ENCODE measurements at regions not wholly inside any gene's neighbourhood (a gene's known extent, or its start where the extent isn't known, plus 50 kb on each side); places are given as distances from the start of the nearest gene placed in this dataset.

DNA sequence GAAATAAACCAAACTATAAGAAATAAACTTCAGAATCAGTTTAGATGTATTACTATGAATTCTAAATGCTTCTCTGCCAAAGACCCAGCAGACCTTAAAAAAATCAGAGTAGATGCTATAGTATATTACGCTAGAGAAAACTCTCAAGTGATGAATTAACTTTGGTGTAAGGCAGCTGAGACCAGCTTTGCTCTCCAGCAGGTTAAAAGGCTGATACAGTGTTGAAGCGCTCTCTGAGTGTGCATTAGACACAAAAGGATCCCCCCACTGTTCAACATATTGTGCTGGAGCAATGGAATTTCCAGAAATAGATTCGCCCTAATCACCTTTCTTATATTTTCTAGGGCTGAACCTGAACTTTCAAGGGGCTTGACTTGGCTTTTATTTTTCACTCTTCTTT, 190.0 kb downstream of the EFHB start:
- peak overlapping the region; percentile 12 for H3K27ac Mint-ChIP-seq (ENCODE audit: unreplicated experiment)
- peaks cover 34% of the 10 kb centered on the region for H3K4me1 Mint-ChIP-seq
- H3K27me3 Mint-ChIP-seq (ENCODE audit: low read depth), result no peaks in the 10 kb centered on the region
- TF ChIP-seq, protein P1, sequence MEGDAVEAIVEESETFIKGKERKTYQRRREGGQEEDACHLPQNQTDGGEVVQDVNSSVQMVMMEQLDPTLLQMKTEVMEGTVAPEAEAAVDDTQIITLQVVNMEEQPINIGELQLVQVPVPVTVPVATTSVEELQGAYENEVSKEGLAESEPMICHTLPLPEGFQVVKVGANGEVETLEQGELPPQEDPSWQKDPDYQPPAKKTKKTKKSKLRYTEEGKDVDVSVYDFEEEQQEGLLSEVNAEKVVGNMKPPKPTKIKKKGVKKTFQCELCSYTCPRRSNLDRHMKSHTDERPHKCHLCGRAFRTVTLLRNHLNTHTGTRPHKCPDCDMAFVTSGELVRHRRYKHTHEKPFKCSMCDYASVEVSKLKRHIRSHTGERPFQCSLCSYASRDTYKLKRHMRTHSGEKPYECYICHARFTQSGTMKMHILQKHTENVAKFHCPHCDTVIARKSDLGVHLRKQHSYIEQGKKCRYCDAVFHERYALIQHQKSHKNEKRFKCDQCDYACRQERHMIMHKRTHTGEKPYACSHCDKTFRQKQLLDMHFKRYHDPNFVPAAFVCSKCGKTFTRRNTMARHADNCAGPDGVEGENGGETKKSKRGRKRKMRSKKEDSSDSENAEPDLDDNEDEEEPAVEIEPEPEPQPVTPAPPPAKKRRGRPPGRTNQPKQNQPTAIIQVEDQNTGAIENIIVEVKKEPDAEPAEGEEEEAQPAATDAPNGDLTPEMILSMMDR (conservative IDR thresholded peaks at IDR 0.05), result no peak
- H3K36me3 Mint-ChIP-seq (ENCODE audit: low read depth), result no peaks in the 10 kb centered on the region
- no peak for DNase-seq (ENCODE audit: low read depth, low spot score)
- H3K9me3 Mint-ChIP-seq, result no peaks in the 10 kb centered on the region
- no peak overlapping the region for H3K4me3 Mint-ChIP-seq

DNA sequence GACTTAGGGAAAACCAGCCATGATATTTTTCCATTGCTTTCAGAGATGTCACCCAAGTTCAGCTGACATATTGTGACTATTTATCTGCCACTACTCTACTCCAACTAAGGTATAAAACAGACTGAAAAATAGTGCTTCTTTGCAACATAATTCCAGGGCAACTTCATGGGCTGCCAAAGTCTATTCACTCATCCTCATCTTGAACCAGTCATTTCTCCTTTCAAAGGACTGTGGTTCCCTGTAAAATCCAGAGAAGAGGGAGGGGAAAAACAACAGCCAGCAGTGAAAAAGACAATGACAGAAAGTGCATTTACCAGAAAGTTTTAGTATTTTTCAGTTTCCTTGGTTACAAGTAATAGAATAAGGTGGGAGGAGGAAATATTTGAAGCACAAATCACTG, 191.1 kb downstream of the EFHB start:
- Mint-ChIP-seq H3K9me3 (no peaks in the 10 kb centered on the region), H3K4me1 (peaks cover 39% of the 10 kb centered on the region), H3K27ac (ENCODE audit: unreplicated experiment) (peak overlapping the region; percentile 8), H3K4me3 (no peak overlapping the region), H3K27me3 (ENCODE audit: low read depth) (no peaks in the 10 kb centered on the region), H3K36me3 (ENCODE audit: low read depth) (no peaks in the 10 kb centered on the region)
- TF ChIP-seq, protein P1 (conservative IDR thresholded peaks at IDR 0.05), result no peak
- DNase-seq (ENCODE audit: low read depth, low spot score), result no peak

DNA sequence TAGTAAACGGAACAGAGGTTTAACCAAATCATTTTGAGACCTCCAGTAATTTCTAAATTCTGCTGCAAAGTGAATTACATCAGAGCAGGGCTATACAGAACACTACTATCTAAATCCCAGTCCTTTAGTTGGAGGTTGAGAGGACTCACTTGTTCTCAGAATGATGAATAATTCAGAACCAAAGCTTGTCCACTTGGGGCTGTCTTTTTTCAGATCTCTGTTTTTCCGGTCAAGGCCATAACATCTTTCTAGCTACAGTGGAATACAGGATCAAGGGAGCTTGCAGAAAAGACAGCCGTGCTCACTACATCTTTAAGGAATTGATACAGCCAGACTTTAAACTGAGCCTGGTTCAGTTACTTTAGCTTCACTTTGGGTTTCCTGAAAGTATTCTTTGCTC, 194.5 kb downstream of the EFHB start:
- Mint-ChIP-seq H3K27ac (ENCODE audit: unreplicated experiment) (no peak overlapping the region), H3K4me3 (no peak overlapping the region), H3K4me1 (peaks cover 33% of the 10 kb centered on the region), H3K27me3 (ENCODE audit: low read depth) (no peaks in the 10 kb centered on the region), H3K36me3 (ENCODE audit: low read depth) (no peaks in the 10 kb centered on the region), H3K9me3 (no peaks in the 10 kb centered on the region)
- TF ChIP-seq, protein P1 (conservative IDR thresholded peaks at IDR 0.05), result no peak
- no peak for DNase-seq (ENCODE audit: low read depth, low spot score)

DNA sequence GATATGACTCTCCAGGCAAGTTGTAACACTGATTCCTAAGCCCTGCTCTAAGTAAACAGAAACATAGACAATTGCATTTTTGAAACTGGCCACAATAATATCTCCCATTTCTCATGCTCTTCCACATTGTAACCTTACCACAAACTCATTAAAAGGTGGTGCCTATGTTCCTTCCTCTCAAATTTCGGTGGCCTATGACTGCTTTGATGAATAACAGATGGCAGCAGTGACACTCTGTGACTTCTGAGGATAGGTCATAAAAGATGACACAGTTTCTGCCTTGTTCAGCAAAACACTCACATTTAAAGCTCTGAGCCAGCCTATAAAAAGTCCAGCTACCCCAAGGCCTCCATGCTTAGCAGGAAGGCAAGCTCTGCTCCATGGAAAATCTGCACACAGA, 195.2 kb downstream of the EFHB start:
- H3K36me3 Mint-ChIP-seq (ENCODE audit: low read depth), result no peaks in the 10 kb centered on the region
- no peak for DNase-seq (ENCODE audit: low read depth, low spot score)
- peaks cover 29% of the 10 kb centered on the region for H3K4me1 Mint-ChIP-seq
- no peaks in the 10 kb centered on the region for H3K27me3 Mint-ChIP-seq (ENCODE audit: low read depth)
- no peaks in the 10 kb centered on the region for H3K9me3 Mint-ChIP-seq
- TF ChIP-seq, protein P1 (conservative IDR thresholded peaks at IDR 0.05), result no peak
- H3K4me3 Mint-ChIP-seq, result no peak overlapping the region
- H3K27ac Mint-ChIP-seq (ENCODE audit: unreplicated experiment), result no peak overlapping the region

DNA sequence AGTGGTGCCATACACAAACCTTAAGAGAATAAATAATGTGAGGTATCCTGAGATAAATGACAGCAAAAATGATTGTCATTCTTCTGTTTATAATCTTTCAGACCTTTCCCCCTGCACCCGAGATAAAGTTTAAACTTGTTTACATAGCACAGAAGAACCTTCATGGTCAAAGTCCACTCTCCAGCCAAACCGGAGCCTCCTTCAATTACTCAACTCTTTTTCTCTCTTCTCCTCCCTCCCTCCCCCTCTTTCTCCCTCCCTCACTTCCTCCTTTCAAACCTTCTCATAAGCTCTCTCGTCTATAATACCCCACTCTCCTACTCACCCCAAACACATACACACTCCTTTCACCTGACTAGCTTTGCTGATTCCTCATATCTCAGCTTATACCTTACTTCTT, 198.9 kb downstream of the EFHB start:
- H3K27ac Mint-ChIP-seq (ENCODE audit: unreplicated experiment), result no peak overlapping the region
- no peak for DNase-seq (ENCODE audit: low read depth, low spot score)
- H3K36me3 Mint-ChIP-seq (ENCODE audit: low read depth), result no peaks in the 10 kb centered on the region
- H3K9me3 Mint-ChIP-seq, result no peaks in the 10 kb centered on the region
- no peak overlapping the region for H3K4me3 Mint-ChIP-seq
- no peaks in the 10 kb centered on the region for H3K27me3 Mint-ChIP-seq (ENCODE audit: low read depth)
- TF ChIP-seq, protein P1 (conservative IDR thresholded peaks at IDR 0.05), result no peak
- peaks cover 15% of the 10 kb centered on the region for H3K4me1 Mint-ChIP-seq

DNA sequence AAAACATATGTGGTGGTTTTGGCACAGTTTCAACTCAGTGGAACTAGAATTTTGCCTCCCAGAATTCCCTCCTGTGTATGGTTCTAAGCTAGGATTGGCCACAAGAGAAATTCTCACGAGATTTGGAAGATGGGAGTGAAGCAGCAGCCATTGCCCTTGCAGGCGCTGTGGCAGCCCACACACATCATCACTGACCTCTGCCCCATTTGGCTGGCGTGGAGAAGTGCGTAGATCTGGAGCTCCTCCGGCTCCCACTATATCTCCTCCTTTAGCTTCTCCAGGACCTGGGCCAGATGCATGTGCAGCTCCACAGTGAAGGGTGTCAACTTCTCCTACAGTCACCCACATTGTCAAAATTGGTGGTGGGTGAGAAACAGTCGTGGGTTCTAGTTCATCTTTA, 199.6 kb downstream of the EFHB start:
- no peak overlapping the region for H3K4me3 Mint-ChIP-seq
- no peak overlapping the region for H3K27ac Mint-ChIP-seq (ENCODE audit: unreplicated experiment)
- DNase-seq (ENCODE audit: low read depth, low spot score), result no peak
- no peaks in the 10 kb centered on the region for H3K36me3 Mint-ChIP-seq (ENCODE audit: low read depth)
- TF ChIP-seq, protein P1 (conservative IDR thresholded peaks at IDR 0.05), result no peak
- H3K4me1 Mint-ChIP-seq, result peaks cover 8% of the 10 kb centered on the region
- no peaks in the 10 kb centered on the region for H3K9me3 Mint-ChIP-seq
- no peaks in the 10 kb centered on the region for H3K27me3 Mint-ChIP-seq (ENCODE audit: low read depth)
